8988T (cell line): ENCODE measurements at regions not wholly inside any gene's neighbourhood (a gene's known extent, or its start where the extent isn't known, plus 50 kb on each side); places are given as distances from the start of the nearest gene placed in this dataset.

Experiments used
- DNase-seq: peaks from one replicate; pipeline ENCODE4 v3.0.0; 2011

DNA sequence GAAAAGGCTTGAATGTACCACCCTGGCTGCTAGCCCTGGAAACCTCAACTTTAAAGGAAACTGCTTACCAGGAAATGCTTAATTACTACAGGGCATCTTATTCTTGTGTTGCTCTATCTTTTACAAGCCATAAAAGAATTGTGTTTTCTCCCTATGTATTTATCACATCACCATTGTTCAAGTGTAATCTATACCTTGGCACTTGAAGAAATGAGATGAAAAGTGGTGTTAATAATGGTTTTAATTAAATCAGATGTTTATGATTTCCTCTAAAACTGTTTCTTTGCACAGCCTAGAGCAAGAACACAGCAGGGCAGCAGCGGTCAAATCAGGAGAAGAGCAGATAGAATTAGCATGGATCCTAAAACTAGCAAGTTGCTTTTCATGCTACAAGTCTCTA is 131.8 kb upstream of the RGMB start:
- DNase-seq, result no peak

DNA sequence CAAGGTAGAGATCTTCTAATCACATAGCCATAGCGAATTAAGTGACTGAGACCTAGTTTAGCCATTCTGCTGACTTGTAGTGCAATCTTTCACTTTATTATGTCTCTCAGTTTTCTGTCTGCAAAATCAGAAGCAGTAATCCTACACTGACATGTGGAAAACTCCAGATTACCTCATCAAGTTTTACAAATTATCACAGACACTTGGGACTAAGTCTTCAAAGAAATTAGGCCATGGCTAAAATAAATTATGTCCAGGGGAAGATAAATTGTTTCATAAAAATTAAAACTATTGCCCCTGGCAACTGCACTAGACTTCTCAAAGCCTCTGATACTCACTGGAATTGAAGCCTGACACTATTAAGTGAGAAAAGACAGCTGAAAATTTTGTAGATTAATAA is 129.9 kb upstream of the RGMB start:
- DNase-seq, result no peak

DNA sequence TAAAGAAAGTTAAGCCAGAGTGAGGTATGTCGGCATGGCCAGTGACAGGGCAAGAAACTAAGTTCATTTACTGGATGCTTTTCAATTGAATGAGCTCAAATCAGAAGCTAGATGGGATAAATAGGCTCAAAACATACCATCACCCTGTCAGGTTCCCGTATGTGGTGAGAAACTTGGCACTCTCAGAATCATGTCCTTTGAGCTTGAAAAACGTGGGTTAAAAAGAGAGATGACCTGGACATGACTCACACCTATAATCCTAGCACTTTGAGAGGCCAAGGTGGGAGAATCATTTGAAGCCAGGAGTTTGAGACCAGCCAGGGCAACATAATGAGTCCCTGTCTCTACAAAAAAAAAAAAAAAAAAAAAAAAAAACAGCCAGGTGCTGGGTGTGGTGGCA is 121.7 kb upstream of the RGMB start:
- no peak for DNase-seq

DNA sequence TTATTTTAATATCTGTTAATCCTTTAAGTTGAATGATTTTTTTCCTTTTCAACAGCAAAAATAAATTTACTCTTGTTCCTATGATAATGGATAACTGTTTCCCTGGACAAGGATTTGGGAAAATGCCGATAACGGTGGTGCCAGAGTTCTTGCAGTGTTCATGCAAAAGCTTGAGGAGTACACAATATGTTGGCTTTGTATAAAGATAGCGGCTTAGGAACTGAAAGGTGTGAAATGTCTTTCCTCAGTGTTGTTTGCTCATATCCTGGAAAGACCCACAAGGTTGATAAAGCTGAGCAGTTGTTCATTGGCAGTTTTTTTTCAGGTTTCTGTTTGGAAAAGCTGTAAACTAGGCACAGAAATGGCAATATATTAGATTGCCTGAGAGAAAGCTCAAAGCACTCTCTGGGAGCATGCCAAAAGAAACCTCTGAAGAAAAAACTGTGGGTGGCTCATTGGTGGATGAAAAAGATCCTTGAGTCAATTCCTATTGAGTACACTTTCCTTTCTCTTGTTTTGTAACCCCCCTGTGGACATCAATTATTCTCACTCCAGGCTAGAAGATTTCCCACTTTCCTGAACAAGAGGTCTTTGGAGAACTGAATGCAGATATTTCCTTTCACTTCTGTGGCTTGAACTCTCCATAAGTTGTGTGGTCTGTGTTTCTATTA is 117.2 kb upstream of the RGMB start:
- DNase-seq, result no peak

DNA sequence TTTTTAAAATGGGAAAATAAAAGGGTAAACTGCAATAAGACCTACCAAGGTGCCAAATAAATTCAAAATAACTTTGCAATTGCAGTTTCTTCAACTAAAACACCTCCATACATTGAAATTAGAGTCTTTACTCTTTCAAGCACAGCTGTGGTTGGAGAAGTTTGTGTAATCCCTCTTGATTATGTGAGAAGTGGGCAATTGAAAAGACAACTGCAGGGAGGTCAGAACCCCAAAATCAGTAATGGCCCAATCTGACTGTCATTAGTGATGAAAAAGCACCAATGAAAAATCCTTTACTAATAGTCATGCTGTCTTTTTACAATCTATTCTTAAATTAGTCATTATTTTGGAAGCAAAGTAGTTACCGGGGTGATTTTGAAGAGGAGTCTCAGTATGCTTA is 116.7 kb upstream of the RGMB start:
- no peak for DNase-seq

DNA sequence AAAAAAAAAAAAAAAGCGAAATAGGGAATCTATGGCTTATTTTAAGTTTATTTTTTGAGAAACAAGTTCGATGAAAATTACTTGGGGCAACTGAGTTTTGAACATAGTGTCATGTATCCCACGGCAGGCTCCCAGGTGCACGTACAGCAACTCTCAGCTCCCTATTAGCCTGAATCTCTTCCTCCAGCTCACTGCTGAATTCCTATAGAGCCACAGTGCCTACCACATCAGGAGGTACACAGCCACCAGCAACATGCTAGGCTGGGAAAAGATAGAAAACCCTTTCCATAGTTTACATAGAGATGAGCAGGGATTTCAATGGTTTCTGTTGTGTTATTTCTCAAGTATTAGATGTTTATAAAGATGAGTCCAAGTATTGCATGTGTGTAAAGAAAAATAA is 115.9 kb upstream of the RGMB start:
- DNase-seq, result no peak

DNA sequence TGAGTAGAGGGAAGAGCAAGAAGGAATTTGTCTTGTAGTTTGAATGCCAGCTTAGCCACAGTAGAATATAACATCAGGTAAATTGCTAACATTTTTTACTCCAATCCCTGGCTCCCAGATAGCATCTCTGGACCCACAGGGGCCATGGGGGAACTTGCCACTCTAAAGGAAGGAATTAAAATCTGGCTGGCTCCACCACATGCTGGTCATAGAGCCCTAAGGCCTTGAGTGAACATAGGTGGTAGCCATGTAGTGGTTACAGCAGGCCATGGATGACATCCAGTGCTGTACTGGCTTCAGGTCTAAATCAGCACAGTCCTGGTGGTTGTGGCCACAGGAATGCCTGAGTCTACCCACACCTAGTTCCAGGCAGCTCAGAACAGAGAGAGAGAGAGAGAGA is 109.9 kb upstream of the RGMB start:
- DNase-seq, result no peak

DNA sequence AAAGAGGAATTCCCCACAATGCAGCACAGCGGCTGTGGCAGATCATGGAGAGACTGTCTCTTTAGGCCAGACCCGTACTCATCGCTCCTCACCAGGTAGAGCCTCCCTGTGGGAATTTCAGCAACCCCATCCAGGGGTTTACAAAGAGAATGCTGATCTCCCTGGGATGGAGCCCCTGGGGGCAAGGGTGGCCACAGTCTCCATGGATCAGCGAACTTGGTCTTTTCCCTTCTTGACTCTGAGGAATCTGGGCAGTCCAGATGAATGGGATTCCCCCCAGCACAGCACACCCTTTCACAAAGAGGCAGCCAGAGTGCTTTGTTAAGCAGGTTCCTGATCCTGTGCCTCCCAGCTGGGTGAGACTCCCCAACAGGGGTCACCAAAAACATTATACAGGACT is 108.7 kb upstream of the RGMB start:
- no peak for DNase-seq

DNA sequence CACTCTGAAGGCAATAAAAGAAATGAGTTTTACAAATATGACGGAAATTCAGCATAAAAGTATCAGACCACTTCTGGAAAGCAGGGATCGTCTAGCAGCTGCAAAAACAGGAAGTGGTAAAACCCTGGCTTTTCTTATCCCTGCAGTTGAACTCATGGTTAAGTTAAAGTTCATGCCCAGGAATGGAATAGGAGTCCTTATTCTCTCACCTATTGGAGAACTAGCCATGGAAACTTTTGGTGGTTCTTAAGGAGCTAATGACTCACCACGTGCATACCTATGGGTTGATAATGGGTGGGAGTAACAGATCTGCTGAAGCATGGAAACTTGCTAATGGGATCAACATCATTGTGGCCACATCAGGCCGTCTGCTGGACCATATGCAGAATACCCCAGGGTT is 93.5 kb upstream of the RGMB start:
- DNase-seq, result no peak

DNA sequence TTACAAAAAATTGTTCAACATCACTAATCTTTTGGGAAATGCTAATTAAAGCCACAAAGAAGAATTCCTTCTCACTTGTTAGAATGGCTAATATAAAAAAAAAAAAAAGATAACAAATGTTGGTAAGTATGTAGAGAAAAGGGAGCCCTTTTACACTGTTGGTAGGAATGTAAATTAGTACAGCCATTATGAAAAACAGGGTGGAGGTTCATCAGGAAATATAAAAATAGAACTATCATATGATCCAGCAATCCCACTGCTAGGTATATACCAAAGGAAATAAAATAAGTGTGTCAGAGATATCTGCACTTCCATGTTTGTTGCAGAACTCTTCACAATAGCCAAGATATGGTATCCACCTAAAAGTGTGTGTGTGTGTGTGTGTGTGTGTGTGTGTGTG is 83.5 kb upstream of the RGMB start:
- DNase-seq, result no peak

DNA sequence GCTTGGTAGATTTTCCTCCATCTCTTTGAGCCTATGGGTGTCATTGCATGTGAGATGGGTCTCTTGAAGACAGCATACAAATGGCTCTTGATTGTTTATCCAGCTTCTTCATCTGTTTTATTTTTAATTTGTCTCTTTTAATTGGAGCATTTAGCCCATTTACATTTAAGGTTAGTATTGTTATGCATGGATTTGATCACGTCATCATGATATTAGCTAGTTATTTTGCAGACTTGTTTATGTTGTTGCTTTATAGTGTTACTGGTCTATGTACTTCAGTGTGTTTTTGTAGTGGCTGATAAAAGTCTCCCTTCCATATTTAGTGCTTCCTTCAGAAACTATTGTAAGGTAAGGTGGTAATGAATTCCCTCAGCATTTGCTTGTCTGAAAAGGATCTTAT is 78.6 kb upstream of the RGMB start:
- no peak for DNase-seq

DNA sequence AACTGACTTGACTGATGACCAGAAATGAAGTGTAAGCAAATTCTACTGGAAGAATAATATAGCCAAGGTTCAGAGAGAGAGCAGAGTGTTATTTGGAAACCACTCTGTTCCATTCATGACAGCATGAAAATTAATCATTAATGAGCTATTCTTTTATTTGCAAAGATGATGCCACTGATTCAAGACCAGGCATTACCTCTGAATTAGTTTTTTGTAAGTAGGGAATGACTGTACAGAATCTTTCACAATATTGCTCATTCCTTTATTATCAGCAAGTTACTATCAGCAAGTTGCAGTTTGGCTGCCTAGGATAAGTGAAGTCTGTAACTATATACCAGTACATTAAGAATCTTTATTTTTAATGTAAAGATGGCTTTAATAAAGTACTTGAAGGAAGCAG is 75.1 kb upstream of the RGMB start:
- DNase-seq, result no peak

DNA sequence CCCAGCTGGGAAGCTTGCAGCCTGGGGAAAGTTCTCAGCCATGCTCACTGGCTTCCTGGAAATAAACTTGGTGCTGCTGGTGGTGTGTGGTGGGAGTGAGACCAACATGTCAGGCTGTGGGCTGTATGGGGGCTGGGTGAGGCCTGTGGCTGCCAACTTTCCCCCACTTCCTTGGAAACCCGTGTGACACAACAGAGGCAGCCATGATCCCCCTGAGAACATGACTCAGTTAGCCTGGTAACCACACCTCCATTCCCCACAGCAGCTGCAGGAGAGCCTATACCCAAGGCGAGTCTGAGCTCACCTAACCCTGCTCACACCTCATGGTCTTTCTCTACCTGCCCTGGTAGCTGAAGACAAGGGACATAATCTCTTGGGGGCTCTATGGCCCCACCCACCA is 72.7 kb upstream of the RGMB start:
- DNase-seq, result no peak

DNA sequence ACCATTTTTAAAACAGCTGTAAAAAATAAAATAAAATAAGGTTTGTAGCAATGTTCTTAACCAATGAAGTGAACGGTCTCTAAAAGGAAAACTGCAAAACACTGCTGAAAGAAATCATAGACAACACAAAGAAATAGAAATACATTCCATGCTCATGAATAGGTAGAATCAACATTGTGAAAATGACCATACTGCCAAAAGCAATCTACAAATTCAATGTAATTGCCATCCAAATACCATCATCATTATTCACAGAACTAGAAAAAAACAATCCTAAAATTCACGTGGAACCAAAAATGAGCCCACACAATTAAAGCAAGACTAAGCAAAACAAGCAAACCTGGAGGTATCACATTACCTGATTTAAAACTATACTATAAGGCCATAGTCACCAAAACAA is 67.6 kb upstream of the RGMB start:
- DNase-seq, result no peak

DNA sequence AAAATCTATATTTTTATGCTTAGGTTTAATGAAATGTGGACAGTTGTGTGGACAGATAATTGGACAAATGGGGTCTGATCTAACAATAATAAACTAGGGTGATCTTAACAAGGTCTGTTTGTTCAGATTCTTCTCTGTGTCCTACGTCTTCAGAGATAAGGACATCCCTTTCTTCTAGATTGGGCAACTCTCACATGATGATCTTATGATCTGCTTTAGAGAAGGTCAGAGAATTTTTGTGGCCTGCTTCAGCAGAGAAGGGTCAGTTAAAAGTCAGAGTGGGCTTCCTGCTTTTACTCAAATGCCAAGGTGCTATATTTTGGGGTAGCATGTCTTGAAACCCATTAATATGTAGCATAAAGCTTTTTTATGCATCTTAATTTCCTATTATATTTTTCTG is 63.8 kb upstream of the RGMB start:
- no peak for DNase-seq

DNA sequence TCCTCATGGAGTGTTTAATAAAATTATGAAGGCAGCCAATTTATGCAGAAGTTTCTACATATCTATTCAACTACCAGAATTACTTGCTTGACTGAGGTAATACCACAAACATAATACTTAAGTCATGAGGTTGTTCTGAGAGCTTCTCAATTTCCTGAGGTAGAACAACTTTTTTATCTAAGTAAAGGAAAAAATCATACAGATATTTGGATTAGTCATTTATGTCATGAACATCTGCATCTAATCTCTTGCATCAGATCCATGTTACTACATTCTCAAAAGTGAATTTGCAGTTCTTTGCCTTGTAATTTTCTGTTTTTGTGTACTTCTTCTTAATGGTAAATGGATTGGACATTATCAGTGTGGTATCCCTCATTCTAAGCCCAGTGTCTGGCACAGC is 60.4 kb upstream of the RGMB start:
- DNase-seq, result no peak

DNA sequence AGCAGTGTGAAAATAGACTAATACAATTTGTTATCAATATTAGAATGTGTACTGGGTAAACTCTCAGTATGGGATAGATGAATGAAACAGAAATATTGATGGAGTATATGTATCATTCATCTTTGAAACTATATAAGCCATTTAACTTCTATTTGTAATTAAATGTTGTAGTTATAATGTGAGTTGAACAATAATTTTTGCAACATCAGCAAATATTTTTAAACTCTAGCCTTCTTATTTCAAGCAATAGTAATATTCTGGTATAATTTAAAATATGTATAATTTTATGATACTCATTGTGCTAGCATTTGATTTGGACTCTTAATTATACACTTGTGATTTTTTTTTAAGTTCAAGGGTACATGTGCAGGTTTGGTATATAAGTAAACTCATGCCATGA is 59.6 kb upstream of the RGMB start:
- DNase-seq, result no peak

DNA sequence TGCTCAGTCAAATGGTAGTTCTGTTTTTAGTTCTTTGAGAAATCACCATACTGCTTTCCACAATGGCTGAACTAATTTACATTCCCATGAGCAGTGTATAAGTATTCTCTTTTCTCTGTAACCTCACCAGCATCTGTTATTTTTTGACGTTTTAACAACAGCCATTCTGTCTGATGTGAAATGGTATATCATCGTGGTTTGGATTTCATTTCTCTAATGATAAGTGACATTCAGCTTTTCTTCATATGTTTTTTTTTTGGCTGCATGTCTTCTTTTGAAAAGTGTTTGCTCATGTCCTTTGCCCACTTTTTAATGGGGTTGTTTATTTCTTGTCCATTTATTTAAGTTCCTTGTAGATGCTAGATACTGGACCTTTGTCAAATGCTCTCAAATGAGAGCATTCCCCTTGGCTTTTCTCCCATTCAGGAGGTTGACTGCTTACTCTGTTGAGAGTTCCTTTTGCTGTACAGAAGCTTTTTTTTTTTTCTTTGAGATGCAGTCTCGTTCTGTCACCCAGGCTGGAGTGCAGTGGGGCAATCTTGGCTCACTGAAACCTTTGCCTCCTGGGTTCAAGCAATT is 58.7 kb upstream of the RGMB start:
- no peak for DNase-seq

DNA sequence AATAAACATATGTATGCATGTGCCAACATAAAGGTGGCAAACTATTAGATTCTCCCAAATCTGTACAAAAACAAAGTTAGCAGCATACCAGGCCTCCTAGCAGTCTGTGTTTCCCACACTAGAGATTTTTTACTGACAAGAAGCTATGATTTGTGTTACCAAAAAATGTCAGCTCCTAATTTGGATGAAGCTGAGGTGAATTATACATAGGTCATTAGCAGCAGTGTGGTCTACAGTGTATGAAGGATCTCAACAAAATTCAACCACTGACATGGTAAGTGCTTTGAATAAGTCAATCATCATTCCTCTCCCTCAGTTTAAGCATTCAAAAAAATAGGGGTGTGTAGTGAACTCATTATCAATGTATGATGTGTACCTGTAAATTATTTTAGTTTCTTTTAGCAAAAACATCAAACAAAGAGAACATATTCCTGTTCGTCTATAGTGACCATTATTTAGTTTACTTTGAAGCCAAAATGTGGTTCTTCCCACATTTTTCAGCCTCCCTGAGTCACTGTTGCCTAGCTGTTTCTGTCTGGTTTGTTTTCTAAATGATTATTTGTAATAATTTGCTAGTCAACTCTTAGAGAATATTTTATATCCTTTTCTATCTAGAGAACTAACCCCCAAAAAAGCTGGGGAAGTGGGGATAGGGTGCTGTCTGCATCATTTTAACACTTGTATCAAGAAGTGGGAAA is 52.1 kb upstream of the RGMB start:
- no peak for DNase-seq

DNA sequence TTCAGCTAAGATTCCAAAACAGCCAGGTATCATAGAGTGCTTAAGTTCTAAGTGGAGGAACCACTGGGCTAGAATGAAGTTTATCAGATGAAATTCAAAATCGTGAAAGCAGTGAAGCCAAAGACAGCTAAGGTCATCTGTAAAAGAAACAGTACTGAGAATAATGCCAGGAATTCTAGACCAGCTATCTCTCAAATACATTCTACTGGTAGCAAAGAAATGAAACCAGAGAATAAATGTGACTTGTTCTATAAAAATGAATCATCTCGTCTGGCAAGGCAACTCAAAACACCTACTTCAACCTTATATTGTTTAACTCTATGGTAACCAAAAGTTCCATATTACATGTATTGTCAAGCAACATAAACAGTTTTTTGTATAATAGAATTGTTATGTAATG is 51.3 kb upstream of the RGMB start:
- no peak for DNase-seq

DNA sequence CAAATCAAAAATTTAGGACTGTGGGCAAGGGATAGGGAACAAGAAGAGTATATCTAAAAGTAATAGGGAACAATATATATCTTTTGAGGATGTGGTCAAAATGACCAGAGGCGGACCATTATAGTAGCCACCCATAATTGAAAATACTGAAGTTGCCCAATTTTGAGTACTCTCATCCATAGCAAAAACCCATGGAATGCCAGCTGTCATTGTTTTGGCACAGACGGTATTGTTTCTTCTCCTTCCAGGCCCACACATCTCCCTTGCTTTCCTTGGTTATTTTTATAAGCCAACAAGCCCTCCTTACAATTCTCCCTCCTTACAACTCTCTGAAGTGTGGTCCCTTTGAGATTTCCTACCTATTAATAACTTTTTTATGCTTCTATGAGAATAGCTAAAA is 50.4 kb upstream of the RGMB start:
- no peak for DNase-seq
